Stimulated activated CD8-positive, alpha-beta memory T cell treated with anti-CD3 and anti-CD28 coated beads, Interleukin-12 subunit alpha, Interleukin-12 subunit beta, amount 100 ng/mL, for 4 hours (primary cell): ENCODE measurements at regions not wholly inside any gene's neighbourhood (a gene's known extent, or its start where the extent isn't known, plus 50 kb on each side); places are given as distances from the start of the nearest gene placed in this dataset.

Experiments used
- DNase-seq: peaks from one replicate; pipeline ENCODE4 v3.0.0-alpha.2; 2020; ENCODE audit warnings: low read depth

DNA sequence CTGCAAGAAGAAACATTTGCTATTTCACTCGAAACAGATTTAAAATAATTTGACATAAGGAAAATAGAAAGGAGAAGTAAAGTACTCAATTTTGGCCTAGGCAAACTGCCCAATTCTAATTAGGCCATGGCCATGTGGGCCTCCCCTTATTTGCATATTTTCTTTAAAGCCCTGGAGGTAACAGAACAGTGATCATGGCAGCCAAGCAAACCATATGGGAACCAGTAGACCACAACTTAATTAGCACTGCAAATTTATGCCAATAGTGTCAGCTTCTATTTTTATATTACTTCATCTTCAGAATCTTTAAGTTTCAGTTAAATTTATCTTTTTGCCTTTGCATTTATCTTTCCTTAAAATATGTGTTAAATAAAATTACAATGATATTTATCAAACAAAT lies 63.3 kb upstream of the THSD7A start:
- no peak for DNase-seq

DNA sequence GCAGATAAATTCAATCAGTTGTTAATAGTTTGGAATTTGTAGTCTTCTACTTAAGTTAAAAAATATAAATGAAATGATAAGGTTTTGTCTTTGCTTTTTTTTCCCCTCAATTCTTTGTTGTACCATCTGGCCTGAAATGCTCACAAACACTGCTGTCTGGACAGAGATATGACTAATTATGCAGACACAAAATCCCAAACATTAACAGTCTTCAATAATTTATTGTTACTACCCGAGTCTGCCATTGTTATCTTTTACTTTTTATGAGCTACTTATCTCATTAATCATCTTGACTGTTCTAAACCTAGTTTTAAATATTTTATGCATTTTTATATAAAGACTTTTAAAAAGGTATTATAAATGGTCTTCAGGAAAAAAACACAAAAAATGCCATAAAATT lies 64.7 kb upstream of the THSD7A start:
- DNase-seq: no peak

DNA sequence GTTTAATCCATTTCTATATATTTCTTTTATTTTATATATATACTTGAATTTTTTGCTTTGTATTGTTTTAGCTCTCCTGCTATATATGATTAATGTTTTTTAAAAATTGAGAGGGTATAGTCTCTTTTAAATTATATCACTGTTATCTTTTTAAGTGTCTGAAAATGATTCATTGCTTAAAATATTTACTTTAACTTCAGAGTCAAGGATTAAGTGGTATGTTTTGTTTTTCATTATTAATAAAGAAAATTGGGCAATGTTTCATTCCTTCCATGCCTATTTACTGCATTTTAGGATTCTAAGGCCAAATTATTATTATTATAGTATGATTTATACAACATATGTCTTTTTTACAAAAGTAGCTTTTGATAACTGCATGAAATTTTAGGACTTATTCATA lies 67.2 kb upstream of the THSD7A start:
- DNase-seq: no peak

- no peak for DNase-seq
Observed at GRCh38 chr7:11910253-11910652, 78.3 kb upstream of the THSD7A start.

DNA sequence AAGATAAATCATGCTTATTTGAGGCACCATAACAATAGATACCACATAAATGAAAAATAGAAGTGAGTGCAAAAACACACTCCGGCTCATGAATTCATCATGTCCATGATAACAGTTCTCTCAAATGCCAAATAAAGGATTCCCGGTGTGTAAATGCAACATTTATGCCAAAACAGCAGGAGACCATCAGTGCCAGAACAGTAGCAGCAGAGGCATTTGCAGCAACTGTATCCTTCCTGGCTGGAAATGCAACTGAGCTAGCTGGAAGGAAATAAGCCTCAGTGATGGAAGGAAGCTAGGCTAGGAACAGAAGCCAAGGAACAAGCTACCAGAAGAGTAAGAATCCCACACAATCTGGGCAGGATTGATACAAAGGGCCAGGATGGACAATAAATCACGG lies 79.9 kb upstream of the THSD7A start:
- DNase-seq: no peak

GRCh38 chr7:11914645-11915044 lies 82.6 kb upstream of the THSD7A start:
- no peak for DNase-seq

DNA sequence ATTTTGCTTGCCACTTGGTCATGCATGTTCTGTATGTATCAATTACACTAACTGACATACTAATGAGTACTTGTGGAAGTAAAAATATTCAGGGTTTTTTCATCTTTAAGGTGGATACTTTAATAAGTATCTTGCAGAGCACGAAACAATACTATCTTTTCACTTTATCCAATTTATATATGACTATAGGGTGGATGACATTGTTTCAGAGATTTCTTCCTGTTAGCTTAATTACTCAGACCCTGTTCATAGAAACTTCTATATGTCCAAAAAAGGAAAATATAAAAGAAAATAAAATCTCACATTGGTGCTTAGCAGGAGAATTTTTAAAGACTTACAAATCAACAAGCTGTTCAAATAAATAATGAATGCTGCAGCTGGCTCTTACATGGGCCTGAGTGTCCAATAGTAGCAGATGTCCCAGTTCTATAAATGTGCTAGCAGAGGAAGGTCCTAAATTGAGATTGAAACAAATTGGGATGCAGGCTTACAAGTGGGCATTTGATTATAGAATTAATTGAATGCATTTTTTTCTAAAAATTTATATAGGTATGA lies 91.5 kb upstream of the THSD7A start:
- no peak for DNase-seq

GRCh38 chr7:11931307-11931706 lies 99.3 kb upstream of the THSD7A start:
- DNase-seq: no peak

GRCh38 chr7:11934796-11935195 lies 102.8 kb upstream of the THSD7A start:
- no peak for DNase-seq

GRCh38 chr7:11935905-11936304 lies 103.9 kb upstream of the THSD7A start:
- no peak for DNase-seq

- no peak for DNase-seq
Observed at GRCh38 chr7:11946794-11947193, 114.8 kb upstream of the THSD7A start.

GRCh38 chr7:11950281-11950680 lies 118.3 kb upstream of the THSD7A start:
- DNase-seq: no peak

GRCh38 chr7:11950942-11951341 lies 118.9 kb upstream of the THSD7A start:
- no peak for DNase-seq

- DNase-seq: no peak
Observed at GRCh38 chr7:11951909-11952308, 119.9 kb upstream of the THSD7A start.

GRCh38 chr7:11952972-11953371 lies 121.0 kb upstream of the THSD7A start:
- no peak for DNase-seq

DNA sequence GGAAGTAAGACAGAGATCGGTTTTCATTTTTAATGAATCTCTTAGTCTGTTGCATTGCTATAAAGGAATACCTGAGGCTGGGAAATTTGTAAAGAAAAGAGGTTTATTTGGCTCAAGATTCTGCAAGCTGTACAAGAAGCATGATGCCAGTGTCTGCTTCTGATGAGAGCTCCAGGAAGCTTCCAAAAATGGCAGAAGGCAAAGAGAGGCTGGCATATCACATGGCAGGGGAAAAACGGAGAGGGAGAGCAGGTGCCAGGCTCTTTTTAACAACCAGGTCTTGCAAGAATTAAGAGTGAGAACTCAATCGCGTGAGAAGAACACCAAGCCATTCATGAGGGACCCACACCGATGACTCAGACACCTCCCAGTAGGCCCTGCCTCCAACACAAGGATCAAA lies 125.0 kb upstream of the THSD7A start:
- DNase-seq: no peak

DNA sequence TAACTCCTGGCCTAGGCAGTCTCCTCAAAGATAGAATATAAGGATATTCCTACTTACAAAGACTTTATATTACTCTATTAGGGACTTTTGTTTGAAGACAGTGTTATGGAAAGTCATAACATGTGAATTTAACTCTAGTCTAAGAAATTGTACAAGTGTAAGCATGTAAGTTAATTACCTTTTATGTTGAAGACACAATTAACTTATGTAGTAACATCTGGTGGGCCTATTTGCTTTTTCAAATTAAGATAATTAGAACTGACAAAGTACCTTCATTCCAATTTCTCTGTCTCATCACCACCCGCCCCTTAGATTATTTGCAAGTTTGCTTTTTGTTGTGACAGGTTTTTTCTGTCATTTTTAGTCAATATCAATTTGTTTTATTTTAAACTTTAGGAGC lies 126.0 kb upstream of the THSD7A start:
- DNase-seq: no peak

DNA sequence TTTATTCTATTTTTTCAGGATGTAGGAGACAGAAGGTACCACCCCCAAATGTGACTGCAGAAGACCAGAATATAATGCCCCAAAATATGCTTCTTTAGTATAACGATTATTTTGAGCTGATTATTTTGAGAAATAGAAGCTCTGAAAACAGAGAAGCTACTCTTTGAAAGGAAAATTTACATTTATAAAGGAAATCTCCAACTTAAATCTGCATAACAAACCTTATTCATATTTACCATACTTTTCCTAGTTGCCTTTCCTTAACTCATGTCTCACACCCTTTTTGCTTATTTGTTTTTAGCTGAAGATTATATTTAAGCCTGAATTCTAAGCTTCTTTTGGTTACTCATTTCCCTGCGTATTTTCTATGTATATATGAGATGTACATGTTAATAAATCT lies 127.1 kb upstream of the THSD7A start:
- no peak for DNase-seq

GRCh38 chr7:11960621-11961020 lies 128.6 kb upstream of the THSD7A start:
- DNase-seq: no peak

DNA sequence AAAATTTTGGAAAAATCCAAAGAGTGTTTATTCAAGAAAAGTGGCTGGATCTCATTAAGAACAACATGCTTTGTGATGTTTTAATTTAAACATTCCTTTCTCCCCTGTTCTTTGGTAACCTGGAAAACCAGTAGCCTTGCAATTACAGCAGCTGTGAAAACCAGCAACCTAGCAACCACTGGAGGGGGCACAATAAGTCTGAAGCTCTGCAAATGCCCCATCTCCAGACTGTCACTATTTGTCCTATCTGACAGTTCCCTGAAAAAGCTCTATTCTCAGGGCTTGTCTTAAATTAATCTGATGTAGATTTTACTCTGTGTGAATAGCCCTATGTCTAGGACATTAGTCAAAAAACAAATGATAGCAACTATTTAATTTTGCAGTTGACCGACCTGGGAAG lies 137.6 kb upstream of the THSD7A start:
- DNase-seq: no peak

DNA sequence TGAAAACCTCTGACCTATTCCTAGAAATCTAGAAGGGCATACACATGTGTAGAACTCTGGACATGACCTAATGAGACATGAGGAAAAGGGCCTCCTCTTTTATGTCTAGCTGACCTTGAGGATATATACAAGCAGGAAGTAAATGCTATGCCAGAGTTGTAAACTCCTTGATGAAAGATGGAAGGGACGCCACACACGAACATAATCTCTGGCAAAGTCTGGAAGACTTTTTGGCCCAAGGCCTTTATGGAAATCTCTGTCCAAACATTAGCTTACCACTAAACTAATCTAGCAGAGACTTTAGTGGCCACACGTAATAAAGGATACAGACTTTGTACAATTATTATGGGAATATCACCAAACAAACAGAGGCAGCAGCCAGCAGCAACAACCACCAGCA lies 138.1 kb upstream of the THSD7A start:
- no peak for DNase-seq

DNA sequence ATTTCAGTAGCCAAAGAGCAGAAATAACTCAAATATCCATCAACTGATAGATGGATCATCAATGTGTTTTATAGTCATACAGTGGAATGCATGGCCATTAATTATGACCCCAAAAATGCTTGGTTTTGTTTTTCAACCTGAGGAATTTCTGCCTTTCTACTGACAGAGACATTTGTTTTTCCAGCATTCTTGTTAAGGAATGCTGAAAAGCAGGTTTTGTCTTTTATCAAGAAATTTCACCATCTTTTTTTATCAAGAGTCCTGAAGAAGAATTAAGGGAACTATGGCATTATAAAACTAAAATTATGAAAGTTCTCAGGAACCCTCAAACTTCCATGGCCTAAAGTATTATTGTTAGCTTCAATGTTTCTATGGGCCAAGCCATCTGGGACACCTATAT lies 153.4 kb upstream of the THSD7A start:
- DNase-seq: no peak

- DNase-seq: no peak
Observed at GRCh38 chr7:11985971-11986370, 154.0 kb upstream of the THSD7A start.

GRCh38 chr7:11988186-11988585 lies 156.2 kb upstream of the THSD7A start:
- DNase-seq: no peak

GRCh38 chr7:12002428-12002827 lies 170.4 kb upstream of the THSD7A start:
- DNase-seq: no peak
